T-helper 1 cell treated with Interleukin-12 subunit alpha and Interleukin-12 subunit beta and Interleukin-4 antibody, amounts not matched to agents 30 ng/mL and 1 ng/mL, for 36 hours (primary cell): ENCODE measurements at regions not wholly inside any gene's neighbourhood (a gene's known extent, or its start where the extent isn't known, plus 50 kb on each side); places are given as distances from the start of the nearest gene placed in this dataset.
"Not testable (repeated sequence)": the region's sequence is repeated elsewhere in the genome, so short reads cannot be mapped to it uniquely, and the experiment has no call there.

Experiments
- intact Hi-C: fragments of 100-400 bp; cut with micrococcal nuclease; formaldehyde crosslinking; loops from one replicate; pipeline ENCODE4 v1.15.1; 2024

DNA sequence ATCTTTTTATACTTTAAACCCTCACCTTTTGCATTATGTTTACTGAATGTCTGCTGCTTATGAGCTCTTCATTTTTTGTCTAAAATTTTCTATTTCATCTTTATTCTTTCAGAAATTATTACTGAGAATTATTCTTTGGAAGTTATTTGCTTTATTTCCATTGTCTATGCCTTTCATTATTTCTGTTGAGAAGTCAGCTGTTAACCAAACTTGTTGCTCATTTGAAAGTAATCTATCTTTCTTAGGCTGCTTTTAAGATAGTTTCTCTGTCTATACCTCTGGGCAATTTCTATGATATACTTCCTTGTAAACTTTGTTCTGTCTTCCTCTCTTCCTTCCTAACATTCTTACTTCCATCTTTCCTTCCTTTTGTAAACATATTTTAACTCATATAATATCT, 1165.9 kb upstream of the CELF2 start:
- intact Hi-C loops: no loop called here

DNA sequence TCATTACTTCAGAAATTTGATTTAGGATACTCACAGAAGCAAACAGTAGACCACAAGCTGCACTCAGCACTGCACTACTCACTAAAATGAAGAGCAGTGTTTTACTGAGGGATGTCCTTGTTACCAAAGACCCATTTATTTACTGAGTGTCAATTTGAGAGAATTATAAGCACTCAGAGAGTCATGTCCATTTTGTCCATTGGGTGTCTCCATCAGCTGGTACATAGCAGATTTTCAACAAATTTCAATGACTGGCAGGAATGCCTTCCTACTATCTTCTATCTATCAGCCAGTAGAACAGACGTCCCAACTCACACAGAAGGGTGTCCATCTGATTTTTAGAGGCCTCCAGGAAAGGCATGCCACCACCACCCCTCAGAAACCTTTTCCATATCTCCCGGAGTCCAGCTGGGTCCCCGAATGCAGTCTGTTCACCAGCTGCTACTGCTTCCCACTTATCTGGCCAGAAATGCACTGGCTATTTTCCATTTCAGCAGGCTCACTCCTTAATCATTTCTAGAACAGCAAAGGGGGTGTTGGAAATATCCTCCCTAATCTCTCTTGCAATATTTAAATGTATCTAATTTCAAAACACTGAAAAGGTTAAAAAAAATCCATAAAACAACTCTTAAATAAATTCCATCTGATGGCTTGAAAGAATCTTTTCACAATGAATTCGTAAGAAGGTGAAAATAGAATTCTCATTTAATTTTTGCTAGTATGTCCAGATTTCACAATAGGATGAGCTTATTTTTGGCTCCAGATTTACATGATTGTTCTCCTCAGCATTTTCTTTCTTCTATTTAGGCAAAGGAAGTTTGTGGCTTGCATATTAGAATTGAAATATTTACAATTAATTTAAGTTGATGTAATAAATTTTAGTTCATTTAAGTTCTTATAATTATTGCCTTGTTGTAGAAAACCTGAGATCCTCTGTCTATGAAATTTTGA, 1164.0 kb upstream of the CELF2 start:
- intact Hi-C loops: no loop called here

DNA sequence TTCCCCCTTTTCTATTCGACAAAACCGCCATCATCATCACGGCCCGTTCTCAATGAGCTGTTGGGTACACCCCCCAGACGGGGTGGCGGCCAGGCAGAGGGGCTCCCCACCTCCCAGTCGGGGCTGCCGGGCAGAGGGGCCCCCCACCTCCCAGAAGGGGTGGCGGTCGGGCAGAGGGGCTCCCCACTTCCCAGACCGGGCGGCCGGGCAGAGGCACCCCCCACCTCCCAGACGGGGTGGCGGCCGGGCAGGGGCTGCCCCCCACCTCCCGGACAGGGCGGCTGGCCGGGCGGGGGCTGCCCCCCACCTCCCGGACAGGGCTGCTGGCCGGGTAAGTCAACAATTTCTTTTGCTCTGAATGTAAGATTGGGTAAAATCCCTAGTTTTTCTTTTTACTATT, 1162.2 kb upstream of the CELF2 start:
- intact Hi-C loops: not testable (repeated sequence)

DNA sequence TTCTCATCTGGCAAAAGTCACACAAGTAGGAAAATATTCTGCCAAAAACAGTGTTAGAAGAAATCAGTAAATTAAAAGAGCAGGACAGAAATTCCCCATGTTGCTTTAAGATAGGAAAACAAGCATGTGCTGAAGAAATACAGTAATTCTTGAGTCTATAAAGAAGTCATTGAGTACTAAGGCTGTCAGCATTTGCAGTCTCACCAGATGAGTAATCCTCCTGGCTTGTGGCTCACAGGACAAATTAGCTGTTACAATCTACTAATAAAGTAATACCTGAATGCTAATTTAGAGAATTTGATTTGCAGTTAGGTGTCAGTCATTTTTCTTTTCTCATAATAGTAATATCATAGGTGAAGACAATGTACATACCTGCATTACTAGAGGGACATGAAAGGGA, 1158.9 kb upstream of the CELF2 start:
- intact Hi-C loops: no loop called here

DNA sequence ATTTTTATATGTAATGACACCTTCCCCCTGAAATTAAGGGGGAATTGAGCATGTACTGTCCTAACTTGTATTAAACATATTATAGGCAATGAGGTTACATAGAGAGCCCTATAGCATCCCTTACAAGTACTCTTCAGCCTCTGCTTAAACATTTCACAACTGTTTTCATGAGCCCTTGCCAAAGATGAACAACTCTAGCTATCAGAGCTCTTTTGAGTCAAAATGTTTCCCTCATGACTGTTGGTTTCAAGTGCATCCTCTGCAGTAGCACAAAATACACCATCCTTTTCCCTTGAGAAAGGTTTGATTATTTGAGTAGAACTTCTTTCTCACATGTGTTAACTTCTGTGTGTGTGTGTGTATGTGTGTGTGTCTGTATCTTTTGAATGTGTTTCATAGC, 1157.6 kb upstream of the CELF2 start:
- intact Hi-C loops: no loop called here

DNA sequence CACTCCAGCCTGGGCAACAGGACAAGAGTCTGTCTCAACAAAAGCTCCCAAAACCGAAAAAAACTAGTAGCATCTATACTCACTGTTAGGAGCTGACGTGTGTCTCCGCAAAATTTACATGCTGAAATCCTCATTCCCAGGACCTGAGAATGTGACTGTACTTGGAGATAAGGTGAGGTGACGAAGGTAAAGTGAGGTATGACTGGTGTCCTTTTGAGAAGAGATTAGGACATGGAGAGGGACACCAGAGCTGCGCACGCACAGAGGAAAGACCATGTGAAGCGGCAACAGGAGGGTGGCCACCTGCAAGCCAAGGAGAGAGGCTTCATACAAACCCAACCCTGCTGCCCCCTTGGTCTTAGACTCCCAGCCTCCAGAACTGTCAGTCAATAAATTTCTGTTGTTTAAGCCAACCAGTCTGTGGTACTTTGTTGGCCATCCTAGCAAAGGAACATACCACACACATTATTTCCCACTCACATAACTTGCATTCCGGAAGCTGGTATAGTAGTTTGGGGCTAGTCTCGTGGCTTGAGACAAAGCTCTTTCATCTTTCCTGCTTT, 1154.0 kb upstream of the CELF2 start:
- intact Hi-C loops: no loop called here

DNA sequence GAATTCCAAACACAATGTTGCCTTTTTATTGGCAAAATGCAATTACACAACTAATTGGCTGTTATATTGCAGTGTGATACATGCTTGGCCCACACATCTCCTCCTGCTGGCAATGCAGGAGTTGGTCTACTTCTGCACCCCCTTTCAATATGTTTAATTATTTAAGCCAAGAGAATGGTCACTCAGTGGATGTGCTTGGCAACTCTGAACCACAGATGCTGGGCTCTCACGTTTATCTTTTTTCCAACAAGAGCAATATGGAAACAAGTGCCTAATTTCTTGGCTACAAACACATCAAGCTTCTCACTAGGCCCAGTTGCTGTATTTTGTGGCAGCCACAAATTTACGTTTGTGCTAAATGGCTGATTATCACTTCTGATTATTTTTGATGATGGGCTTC, 1149.2 kb upstream of the CELF2 start:
- intact Hi-C loops: no loop called here

DNA sequence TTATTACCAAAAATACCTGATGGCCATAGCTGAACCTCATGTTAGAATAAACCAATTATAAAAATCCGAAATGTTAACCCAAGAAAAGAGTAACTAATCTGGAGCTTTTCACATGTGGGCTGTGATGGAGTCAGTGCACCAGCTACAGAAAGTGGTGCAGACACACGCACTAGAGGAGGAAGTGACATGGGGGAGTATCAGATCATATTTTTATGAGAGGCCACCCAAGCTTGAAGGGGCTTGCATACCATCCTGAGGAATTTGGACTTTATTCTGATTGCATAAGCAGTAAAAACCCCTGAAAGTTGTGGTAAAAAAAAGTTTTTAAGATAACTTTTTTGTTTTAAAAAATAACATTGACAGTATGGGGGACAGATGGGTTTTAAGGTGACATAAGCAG, 1148.5 kb upstream of the CELF2 start:
- intact Hi-C loops: no loop called here

DNA sequence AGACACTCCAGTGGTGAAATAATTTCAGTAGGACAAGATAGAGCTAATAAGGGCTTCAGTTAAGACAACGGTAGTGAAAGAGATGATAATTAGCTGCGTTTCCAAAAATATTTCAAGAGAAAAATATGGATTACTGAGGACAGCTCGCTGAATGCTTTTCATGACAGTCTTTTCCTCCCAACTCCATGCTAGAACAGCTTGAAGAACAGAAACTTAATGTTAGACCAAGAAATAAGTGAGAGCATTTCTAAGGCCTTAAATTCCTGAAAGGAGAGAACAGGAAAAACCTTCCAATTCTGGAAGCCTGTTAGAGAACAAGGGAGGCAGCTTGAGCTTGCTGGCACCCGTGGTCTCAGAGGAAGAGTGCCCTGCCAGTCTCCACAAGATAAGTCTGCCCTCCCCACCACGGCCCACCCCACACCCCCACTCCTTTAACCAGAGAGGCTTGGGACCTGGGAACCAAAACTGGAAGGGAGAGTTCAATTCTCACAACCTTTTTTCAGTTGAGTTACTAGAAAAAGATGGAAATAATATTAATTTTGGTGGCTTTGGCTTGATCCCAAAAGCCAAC, 1148.0 kb upstream of the CELF2 start:
- intact Hi-C loops: no loop called here

DNA sequence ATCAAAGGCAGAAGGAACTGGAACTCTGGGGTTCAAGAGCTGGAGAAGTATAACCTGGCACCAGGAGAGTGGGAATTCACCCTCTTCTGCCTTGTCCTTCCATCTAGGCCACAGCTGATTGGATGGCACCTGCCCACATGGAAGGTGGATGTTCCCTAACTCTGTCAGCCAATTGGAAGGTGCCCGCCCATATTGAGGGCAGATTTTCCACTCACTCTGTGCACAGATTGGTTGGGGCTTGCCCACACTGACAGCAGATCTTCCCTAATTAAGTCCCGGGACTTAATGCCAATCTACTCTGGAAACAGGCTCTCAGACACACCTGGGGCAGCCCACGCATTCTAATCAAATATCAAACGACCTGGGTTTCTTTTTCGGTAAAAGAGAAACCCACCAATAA, 1142.3 kb upstream of the CELF2 start:
- intact Hi-C loops: no loop called here

DNA sequence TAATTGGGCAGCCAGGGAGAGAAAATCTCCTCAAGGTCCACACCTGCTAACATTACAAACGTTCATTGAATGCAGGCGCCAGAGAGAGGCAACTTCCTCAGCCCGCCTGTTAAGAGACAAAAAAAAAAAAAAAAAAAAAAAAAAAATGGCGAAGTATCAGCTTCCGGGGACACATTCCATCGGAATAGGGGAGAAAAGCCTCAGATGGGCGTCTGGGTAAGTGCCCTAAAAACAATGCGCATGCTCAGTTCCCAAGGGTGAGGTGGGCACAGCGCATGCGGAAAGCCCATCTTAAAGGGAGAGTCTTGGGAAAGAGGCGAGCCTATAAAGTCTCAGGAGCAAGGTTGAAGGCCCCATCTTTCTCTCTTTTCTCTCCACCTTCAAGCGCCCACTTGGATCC, 1139.7 kb upstream of the CELF2 start:
- intact Hi-C loops: no loop called here

DNA sequence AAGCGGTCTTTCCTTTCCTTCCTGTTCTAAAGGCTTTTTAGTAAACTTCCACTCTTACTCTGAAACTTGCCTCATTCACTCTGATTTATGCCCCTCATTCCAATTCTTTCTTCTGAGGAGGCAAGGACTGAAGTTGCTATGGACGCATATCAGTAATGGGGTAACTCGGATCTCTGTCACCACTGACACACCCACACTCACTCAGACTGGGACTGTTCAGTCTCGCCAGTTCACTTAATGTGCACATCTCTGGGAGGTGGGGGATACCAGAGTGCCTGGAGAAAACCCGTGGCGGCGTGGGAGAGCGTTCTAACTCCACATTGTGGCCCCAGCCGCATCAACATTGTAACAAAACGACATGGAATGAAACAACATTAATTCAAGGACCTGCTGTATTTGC, 1139.3 kb upstream of the CELF2 start:
- intact Hi-C loops: no loop called here

DNA sequence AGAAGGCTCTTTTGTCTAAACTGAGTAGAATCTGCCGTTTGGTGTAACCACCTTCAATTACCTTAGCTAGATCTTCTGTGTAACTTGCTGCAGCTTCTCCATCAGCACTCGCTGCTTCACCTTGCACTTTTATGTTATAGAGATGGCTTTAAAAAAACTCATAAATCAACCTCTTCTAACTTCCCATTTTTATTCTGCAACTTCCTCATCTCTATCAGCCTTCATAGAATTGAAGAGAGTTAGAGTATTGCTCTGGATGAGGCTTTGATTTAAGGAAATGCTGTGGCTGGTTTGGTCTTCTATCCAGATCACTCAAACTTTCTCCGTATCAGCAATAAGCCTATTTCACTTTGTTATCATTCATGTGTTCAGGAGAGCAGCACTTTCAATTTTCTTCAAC, 1131.9 kb upstream of the CELF2 start:
- intact Hi-C loops: no loop called here

DNA sequence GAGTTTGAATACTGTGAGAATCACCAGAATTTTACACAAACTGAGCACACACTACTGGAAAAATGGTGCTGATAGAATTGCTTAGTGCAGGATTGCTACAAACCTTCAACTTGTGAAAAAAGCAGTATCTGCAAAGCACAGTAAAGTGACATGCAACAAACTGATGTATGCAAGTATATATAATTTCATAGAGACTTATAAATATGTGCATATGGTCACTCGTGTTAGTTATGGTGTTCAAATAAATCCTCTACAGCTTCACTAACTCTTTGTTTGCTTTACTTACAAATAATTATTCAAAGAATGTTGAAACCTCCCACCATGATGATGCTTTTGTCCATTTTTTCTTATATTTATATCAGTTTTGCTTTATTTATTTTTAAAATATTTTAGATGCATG, 1130.9 kb upstream of the CELF2 start:
- intact Hi-C loops: no loop called here

DNA sequence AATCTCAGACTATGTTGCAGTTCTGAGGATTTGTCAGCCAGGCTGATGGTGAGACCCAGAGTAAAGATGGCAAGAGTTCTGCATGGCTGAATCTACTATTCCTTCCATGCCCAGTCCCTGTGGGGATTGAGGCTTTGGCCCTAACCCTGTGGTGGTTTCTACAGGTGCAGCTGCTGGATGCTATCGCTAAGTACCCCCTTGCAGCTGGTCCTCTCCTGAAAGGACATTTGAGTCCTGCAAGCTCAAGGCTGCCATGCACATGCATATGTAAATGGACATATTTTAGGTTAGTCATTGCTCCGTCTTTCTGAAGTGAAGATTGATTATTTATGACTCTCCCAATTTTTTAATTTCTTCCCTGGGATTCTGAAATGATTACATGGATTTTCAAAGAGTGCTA, 1122.2 kb upstream of the CELF2 start:
- intact Hi-C loops: no loop called here

DNA sequence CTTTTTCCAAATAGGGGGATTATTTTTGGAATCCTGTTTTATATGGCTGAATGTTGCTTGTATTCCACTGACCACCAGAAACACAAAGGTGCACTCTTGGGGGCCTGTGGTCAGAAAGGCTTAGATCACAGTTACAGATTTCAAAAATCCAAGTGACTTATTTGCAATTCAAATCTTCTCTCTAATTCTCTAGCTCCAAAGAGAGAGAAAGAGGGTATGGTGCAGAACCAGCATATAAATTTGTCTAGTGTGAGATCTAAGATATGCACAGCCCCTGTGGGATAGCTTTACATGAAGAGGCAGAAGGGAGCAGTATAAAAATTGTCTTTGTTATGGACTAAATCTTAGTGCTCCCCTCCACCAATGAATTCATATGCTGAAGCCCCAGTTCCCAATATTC, 1121.7 kb upstream of the CELF2 start:
- intact Hi-C loops: no loop called here

DNA sequence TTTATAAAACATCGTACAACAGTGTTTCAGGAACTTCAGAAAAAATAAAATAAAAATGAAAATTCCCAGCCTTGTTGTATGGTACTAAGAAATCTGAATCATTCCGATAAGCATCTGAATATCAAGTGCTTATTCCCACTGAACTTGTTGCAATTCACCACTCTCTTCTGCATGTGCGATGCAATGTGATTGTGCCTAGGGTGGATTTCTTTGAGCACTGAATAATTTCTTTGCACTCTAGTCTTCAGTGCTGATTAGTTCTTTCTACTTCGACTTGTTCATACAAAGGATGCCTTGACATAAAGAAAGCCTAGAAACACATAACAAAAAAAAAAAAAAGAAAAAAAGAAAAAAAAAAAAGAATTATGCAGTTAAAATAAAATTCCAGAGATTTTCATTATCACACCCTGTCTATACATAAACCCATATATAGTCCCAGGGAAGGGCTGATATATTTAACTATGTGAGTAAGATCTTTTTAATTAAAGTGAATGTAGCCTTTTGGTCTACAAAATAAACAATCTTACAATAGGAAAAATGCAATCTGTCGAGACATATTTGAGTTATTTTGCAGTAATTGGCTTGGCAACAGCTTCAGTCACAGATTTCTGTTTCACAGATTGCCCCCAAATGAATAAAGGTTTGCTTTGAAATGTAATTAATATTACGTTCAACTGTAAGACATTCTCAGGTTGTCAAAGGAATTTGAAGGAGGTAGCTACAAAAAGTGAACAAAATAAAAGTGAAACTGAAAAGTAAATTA, 1118.9 kb upstream of the CELF2 start:
- intact Hi-C loops: no loop called here

DNA sequence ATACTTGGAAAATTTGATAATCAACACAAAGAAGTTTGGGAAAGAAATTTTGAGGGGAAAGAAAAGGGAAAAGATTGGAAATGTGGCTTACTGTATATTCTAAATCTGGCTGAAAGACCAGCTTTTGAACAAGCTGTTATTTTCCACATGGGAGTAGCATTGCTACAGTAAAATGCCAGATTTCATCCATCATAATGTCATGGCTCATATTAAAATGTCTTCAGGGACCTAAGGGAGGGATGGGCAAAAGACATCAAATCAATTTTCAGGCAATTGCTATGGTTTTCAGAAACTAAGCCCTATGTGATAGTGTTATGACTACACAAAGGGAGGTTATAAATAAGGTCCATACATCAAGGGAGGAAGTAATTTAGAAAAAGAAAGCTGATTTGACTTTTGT, 1116.9 kb upstream of the CELF2 start:
- intact Hi-C loops: no loop called here

DNA sequence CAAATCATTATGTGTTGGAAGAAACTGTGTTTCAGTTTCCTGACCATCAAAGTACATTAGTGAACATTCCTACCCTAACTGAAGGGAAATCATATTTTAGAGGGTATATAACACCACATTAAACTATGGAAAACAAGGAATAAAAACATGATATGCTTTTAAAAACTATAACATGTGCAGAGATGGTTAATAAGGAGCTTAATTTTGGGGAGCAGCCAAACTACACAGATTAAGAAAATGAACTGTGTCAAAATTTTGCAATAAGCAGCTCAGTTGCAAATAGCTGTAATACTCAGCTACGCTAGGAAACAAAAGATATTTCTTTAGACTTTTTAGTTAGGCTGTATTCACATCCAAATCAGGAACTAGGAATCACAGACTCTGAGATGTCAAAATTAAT, 1115.7 kb upstream of the CELF2 start:
- intact Hi-C loops: no loop called here

DNA sequence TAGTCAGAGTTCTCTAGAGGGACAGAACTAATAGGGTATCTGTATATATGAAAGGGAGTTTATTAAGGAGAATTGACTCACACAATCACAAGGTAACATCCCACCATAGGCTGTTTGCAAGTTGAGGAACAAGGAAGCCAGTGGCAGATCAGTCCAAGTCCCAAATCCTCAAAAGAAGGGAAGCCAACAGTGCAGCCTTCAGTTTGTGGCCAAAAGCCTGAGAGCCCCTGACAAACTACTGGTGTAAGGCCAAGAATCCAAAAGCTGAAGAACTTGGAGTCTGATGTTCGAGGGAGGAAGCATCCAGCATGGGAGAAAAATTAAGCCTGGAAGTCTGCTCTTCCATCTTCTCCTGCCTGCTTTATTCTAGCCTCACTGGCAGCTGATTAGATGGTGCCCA, 1107.2 kb upstream of the CELF2 start:
- intact Hi-C loops: no loop called here

DNA sequence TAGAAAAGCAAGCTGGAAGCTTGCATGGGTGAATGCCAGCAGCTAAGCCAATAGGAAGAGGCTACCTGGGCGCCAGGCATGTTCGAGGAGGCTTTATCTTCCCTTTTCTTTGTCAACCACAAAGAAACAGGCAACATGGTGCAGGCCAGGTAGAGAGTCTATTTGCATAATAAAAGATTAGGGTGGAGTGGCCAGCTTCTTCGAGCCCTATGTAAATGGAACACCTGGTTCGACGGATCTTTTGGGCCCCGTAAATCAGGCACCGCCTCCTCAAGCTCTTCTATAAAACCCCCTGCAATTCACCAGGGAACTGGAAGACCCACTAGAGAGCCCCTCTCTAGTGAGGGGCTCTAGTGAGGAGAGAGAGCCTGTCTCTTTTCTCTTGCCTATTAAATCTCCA, 1106.2 kb upstream of the CELF2 start:
- intact Hi-C loops: no loop called here

DNA sequence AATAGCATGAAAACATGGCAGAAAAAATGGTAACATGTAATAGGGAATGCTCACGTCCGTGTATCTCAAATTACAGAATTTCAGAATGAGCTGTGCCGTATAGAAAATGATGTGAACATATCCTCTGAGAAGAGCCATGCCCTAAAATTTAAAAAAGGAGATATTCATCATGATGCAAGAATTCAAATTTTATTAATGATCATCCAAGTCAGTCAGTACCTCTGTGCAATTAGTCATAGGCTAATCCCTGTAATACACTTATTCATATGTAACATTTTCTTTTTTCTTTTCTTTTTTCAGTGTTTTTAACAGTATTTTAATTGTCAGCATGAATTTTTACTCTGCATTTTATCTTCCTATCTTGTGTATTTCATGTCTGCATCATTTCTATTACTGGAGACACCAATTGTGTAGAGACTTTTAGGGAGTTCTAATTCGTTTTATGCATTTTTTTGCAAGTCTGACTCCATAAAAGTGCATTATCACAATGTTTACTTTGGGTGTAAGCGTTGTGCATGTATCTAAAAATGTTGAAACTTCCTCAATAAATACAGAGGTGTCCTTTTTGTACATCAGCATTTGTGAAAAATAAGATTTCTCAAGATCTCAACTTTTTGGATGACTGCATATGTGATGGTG, 1103.7 kb upstream of the CELF2 start:
- intact Hi-C loops: no loop called here
